ENCODE measurements at regions not wholly inside any gene's neighbourhood (a gene's known extent, or its start where the extent isn't known, plus 50 kb on each side); places are given as distances from the start of the nearest gene placed in this dataset.

DNA sequence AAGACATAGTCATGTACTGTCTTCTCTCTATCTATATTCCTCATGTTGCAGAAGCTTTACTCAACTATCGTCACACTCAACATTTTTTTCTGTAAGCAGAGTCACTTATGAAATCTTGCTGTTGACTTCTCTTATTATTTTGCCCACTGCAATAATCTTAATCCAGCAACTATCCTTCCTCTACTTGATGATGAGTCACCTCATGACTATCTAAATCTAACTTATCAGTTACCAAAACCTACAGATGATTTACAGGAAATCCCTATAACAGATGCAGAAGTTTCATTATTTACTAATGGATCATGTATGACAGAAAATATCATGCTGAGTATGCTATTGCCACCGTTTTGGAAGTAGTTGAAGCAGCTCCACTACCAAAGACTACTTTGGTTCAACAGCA is 378.9 kb downstream of the DUSP10 start:
- Histone ChIP-seq H3F3A (ENCODE audit: insufficient read depth, low read length, poor library complexity, severe bottlenecking) (no peaks in the 10 kb centered on the region), H3K27me3 (ENCODE audit: insufficient read depth, low read depth, low read length) (no peaks in the 10 kb centered on the region), H3K9me2 (ENCODE audit: insufficient read depth, low read length) (no peaks in the 10 kb centered on the region), H3K4me3 (ENCODE audit: low read length) (no peak overlapping the region), H3K79me2 (replicated peaks; ENCODE audit: insufficient read depth, low read length) (no peaks in the 10 kb centered on the region), H3K27ac (ENCODE audit: low read length) (no peak overlapping the region), H3K9me3 (ENCODE audit: low read length) (no peaks in the 10 kb centered on the region), H3K4me2 (ENCODE audit: low read length) (no peak overlapping the region), H3K9ac (ENCODE audit: low read length) (no peak overlapping the region), H4K20me1 (ENCODE audit: insufficient read depth) (no peaks in the 10 kb centered on the region), H2AFZ (ENCODE audit: low read depth, low read length) (no peak overlapping the region), H3K36me3 (ENCODE audit: insufficient read depth, low read length) (no peaks in the 10 kb centered on the region)
- TF ChIP-seq EP300 (conservative IDR thresholded peaks at IDR 0.05; ENCODE audit: poor library complexity, severe bottlenecking) (no peak), EZH2 (IDR thresholded peaks at IDR 0.05; ENCODE audit: borderline replicate concordance, insufficient read depth, low read length, poor library complexity, severe bottlenecking) (no peak), RAD21 (conservative IDR thresholded peaks at IDR 0.05) (no peak), SMC3 (conservative IDR thresholded peaks at IDR 0.05; ENCODE audit: poor library complexity) (no peak), TAF1 (IDR thresholded peaks at IDR 0.05; ENCODE audit: low read depth) (no peak), MXI1 (conservative IDR thresholded peaks at IDR 0.05; ENCODE audit: poor library complexity, severe bottlenecking) (no peak)
- TF ChIP-seq, protein P1, sequence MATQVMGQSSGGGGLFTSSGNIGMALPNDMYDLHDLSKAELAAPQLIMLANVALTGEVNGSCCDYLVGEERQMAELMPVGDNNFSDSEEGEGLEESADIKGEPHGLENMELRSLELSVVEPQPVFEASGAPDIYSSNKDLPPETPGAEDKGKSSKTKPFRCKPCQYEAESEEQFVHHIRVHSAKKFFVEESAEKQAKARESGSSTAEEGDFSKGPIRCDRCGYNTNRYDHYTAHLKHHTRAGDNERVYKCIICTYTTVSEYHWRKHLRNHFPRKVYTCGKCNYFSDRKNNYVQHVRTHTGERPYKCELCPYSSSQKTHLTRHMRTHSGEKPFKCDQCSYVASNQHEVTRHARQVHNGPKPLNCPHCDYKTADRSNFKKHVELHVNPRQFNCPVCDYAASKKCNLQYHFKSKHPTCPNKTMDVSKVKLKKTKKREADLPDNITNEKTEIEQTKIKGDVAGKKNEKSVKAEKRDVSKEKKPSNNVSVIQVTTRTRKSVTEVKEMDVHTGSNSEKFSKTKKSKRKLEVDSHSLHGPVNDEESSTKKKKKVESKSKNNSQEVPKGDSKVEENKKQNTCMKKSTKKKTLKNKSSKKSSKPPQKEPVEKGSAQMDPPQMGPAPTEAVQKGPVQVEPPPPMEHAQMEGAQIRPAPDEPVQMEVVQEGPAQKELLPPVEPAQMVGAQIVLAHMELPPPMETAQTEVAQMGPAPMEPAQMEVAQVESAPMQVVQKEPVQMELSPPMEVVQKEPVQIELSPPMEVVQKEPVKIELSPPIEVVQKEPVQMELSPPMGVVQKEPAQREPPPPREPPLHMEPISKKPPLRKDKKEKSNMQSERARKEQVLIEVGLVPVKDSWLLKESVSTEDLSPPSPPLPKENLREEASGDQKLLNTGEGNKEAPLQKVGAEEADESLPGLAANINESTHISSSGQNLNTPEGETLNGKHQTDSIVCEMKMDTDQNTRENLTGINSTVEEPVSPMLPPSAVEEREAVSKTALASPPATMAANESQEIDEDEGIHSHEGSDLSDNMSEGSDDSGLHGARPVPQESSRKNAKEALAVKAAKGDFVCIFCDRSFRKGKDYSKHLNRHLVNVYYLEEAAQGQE (IDR thresholded peaks at IDR 0.05; ENCODE audit: borderline replicate concordance): no peak

GRCh38 chr1:221366495-221367110 is 375.3 kb downstream of the DUSP10 start:
- Histone ChIP-seq H3K27ac (ENCODE audit: low read length) (no peak overlapping the region), H3K9ac (ENCODE audit: low read length) (no peak overlapping the region), H3K27me3 (ENCODE audit: insufficient read depth, low read depth, low read length) (no peaks in the 10 kb centered on the region), H3K9me3 (ENCODE audit: low read length) (no peaks in the 10 kb centered on the region), H4K20me1 (ENCODE audit: insufficient read depth) (no peaks in the 10 kb centered on the region), H3K4me3 (ENCODE audit: low read length) (no peak overlapping the region), H3K9me2 (ENCODE audit: insufficient read depth, low read length) (no peaks in the 10 kb centered on the region), H3K36me3 (ENCODE audit: insufficient read depth, low read length) (no peaks in the 10 kb centered on the region), H2AFZ (ENCODE audit: low read depth, low read length) (no peak overlapping the region), H3K79me2 (replicated peaks; ENCODE audit: insufficient read depth, low read length) (no peaks in the 10 kb centered on the region), H3F3A (ENCODE audit: insufficient read depth, low read length, poor library complexity, severe bottlenecking) (no peaks in the 10 kb centered on the region), H3K4me2 (ENCODE audit: low read length) (no peak overlapping the region)
- no peak for TF ChIP-seq POLR2AphosphoS5 (IDR thresholded peaks at IDR 0.05)
- TF ChIP-seq EZH2 (IDR thresholded peaks at IDR 0.05; ENCODE audit: borderline replicate concordance, insufficient read depth, low read length, poor library complexity, severe bottlenecking): no peak
- TF ChIP-seq MXI1 (conservative IDR thresholded peaks at IDR 0.05; ENCODE audit: poor library complexity, severe bottlenecking): no peak
- no peak for TF ChIP-seq SMC3 (conservative IDR thresholded peaks at IDR 0.05; ENCODE audit: poor library complexity)
- TF ChIP-seq, protein P1 (IDR thresholded peaks at IDR 0.05; ENCODE audit: borderline replicate concordance): no peak
- TF ChIP-seq RAD21 (conservative IDR thresholded peaks at IDR 0.05): no peak
- no peak for TF ChIP-seq CTCF (IDR thresholded peaks at IDR 0.05; ENCODE audit: poor library complexity, severe bottlenecking)
